NCI-H1694 (cell line): ENCODE measurements at regions not wholly inside any gene's neighbourhood (a gene's known extent, or its start where the extent isn't known, plus 50 kb on each side); places are given as distances from the start of the nearest gene placed in this dataset.
A peak's percentile ranks its signal among the peaks of the same experiment; 100 is the strongest.

Source experiments
- DNase-seq: peaks from one replicate; lab custom pipeline; 2025; lab: John Stamatoyannopoulos, UW

GRCh38 chr6:95142661-95143335 lies 434.5 kb upstream of the MANEA start:
- no peak for DNase-seq

- peak; percentile 44 for DNase-seq
Observed at GRCh38 chr6:95143408-95144180, 433.7 kb upstream of the MANEA start.

- no peak for DNase-seq
Observed at GRCh38 chr6:95145457-95145856, 431.9 kb upstream of the MANEA start.

GRCh38 chr6:95159557-95159956 lies 417.8 kb upstream of the MANEA start:
- no peak for DNase-seq

GRCh38 chr6:95169775-95170174 lies 407.6 kb upstream of the MANEA start:
- DNase-seq: no peak

GRCh38 chr6:95175927-95176675 lies 401.2 kb upstream of the MANEA start:
- DNase-seq: no peak

GRCh38 chr6:95185874-95186273 lies 391.5 kb upstream of the MANEA start:
- DNase-seq: peak; percentile 10

- no peak for DNase-seq
Observed at GRCh38 chr6:95186710-95187109, 390.6 kb upstream of the MANEA start.

GRCh38 chr6:95197590-95197989 lies 379.7 kb upstream of the MANEA start:
- DNase-seq: no peak

- peak; percentile 23 for DNase-seq
Observed at GRCh38 chr6:95203153-95203754, 374.1 kb upstream of the MANEA start.

GRCh38 chr6:95204178-95204577 lies 373.2 kb upstream of the MANEA start:
- DNase-seq: no peak

- no peak for DNase-seq
Observed at GRCh38 chr6:95208621-95209020, 368.7 kb upstream of the MANEA start.

GRCh38 chr6:95209074-95209473 lies 368.3 kb upstream of the MANEA start:
- no peak for DNase-seq

GRCh38 chr6:95216555-95216954 lies 360.8 kb upstream of the MANEA start:
- no peak for DNase-seq

- DNase-seq: peak; percentile 8
Observed at GRCh38 chr6:95227351-95227750, 350.0 kb upstream of the MANEA start.

- no peak for DNase-seq
Observed at GRCh38 chr6:95228636-95229035, 348.7 kb upstream of the MANEA start.

- DNase-seq: no peak
Observed at GRCh38 chr6:95230071-95230740, 347.1 kb upstream of the MANEA start.

GRCh38 chr6:95231416-95231815 lies 345.9 kb upstream of the MANEA start:
- DNase-seq: no peak

- DNase-seq: no peak
Observed at GRCh38 chr6:95232446-95232845, 344.9 kb upstream of the MANEA start.

- DNase-seq: no peak
Observed at GRCh38 chr6:95233879-95234278, 343.5 kb upstream of the MANEA start.

GRCh38 chr6:95240514-95240913 lies 336.8 kb upstream of the MANEA start:
- DNase-seq: peak; percentile 27

- no peak for DNase-seq
Observed at GRCh38 chr6:95242560-95242959, 334.8 kb upstream of the MANEA start.
